Breast epithelium (tissue), 4 donors: ENCODE measurements at regions not wholly inside any gene's neighbourhood (a gene's known extent, or its start where the extent isn't known, plus 50 kb on each side); places are given as distances from the start of the nearest gene placed in this dataset.

ENCODE experiments used
- DNase-seq, 2 donors: peaks; one replicate each; pipeline ENCODE4 v3.0.0-alpha.2; 2019; ENCODE audit warnings: low spot score in 2 of 2
- H3K27ac ChIP-seq, 2 donors: fragments of 200-600 bp; sonication (generic) in 1 of 2; one replicate each; pipeline ENCODE4 v1.5.1; 2016 to 2019; ENCODE audit warnings: mild to moderate bottlenecking in 1 of 2
- H3K27me3 ChIP-seq, 2 donors: fragments of 200-600 bp; sonication (generic) in 1 of 2; one replicate each; pipeline versions ENCODE4 v1.5.1 to v1.6.0; 2017 to 2019; ENCODE audit warnings: control low read depth in 1 of 2, mild to moderate bottlenecking in 1 of 2
- H3K36me3 ChIP-seq: fragments of 200-600 bp; one replicate; pipeline ENCODE4 v1.5.1; 2019
- H3K4me1 ChIP-seq, 2 donors: fragments of 200-600 bp; sonication (generic); one replicate each; pipeline ENCODE4 v1.5.1; 2016 to 2019; ENCODE audit warnings: control low read depth in 1 of 2
- H3K4me3 ChIP-seq, 3 donors: fragments of 200-600 bp; sonication (generic); 1 replicate in 2 of 3; 2 replicates in 1 of 3; pipeline ENCODE4 v1.5.1; 2016 to 2019; ENCODE audit warnings: mild to moderate bottlenecking in 3 of 3, moderate library complexity in 2 of 3
- H3K9me3 ChIP-seq, 2 donors: fragments of 200-600 bp; sonication (generic) in 1 of 2; one replicate each; pipeline ENCODE4 v1.5.1; 2016 to 2019; ENCODE audit warnings: control low read depth in 1 of 2
- CTCF ChIP-seq, 3 donors: fragments of 450-650 bp; IDR thresholded peaks; one replicate each; pipeline ENCODE4 v1.5.1; 2016 to 2017; ENCODE audit warnings: antibody characterized with exemption in 3 of 3, mild to moderate bottlenecking in 3 of 3, moderate library complexity in 3 of 3
- POLR2A ChIP-seq: fragments of 450-650 bp; IDR thresholded peaks from one replicate; pipeline ENCODE4 v1.6.1; 2016; ENCODE audit warnings: antibody characterized with exemption, mild to moderate bottlenecking, moderate library complexity
- POLR2AphosphoS5 ChIP-seq, 3 donors: sonication (generic); formaldehyde crosslinking; IDR thresholded peaks; one replicate each; pipeline ENCODE4 v1.6.1; 2017; ENCODE audit warnings: antibody characterized with exemption in 3 of 3
- intact Hi-C: fragments of 100-400 bp; cut with DNase I; formaldehyde crosslinking; loops from one replicate; pipeline ENCODE4 v1.15.1; 2023; ENCODE audit warnings: low total_unique reads

DNA sequence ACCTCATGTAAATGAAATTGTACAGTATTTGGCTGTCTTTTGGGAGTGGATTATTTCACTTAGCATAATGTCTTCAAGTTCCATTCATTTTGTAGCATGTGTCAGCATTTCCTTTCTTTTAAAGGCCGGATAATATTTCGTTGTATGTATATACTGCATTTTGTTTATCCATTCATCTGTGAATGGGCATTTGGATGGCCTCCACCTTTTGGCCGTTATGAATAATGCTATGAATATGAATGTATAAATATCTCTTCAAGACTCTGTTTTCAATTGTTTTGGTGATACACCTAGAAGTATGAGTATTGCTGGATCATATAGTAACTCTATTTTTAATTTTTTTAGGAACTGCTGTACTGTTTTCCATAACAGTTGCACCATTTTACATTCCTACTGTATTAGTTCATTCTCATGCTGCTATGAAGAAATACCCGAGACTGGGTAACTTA, 164.9 kb downstream of the DYRK2 start:
- Histone ChIP-seq H3K9me3 (peaks cover 0 to 10% of the 10 kb centered on the region in 2 donors), H3K4me1 (no peaks in the 10 kb centered on the region), H3K27ac (no peak overlapping the region), H3K27me3 (no peaks in the 10 kb centered on the region), H3K36me3 (no peaks in the 10 kb centered on the region), H3K4me3 (no peak overlapping the region)
- DNase-seq, result no peak
- intact Hi-C loops, result no loop called here
- TF ChIP-seq POLR2AphosphoS5 (IDR thresholded peaks at IDR 0.05) (no peak), POLR2A (no peak), CTCF (IDR thresholded peaks at IDR 0.05) (no peak)

GRCh38 chr12:67816269-67816668, 167.7 kb downstream of the DYRK2 start:
- no peak for DNase-seq
- Histone ChIP-seq H3K27ac (no peak overlapping the region), H3K4me3 (no peak overlapping the region), H3K4me1 (no peaks in the 10 kb centered on the region), H3K27me3 (no peaks in the 10 kb centered on the region), H3K9me3 (peaks cover 0 to 10% of the 10 kb centered on the region in 2 donors), H3K36me3 (no peaks in the 10 kb centered on the region)
- TF ChIP-seq CTCF (IDR thresholded peaks at IDR 0.05) (no peak), POLR2AphosphoS5 (IDR thresholded peaks at IDR 0.05) (no peak), POLR2A (no peak)
- intact Hi-C loops, result no loop called here

GRCh38 chr12:67818459-67818903, 169.9 kb downstream of the DYRK2 start:
- TF ChIP-seq POLR2AphosphoS5 (IDR thresholded peaks at IDR 0.05) (no peak), POLR2A (no peak), CTCF (IDR thresholded peaks at IDR 0.05) (no peak)
- no peak overlapping the region for H3K4me3 ChIP-seq
- no peak overlapping the region for H3K27ac ChIP-seq
- no peak for DNase-seq
- intact Hi-C loops, result no loop called here
- no peaks in the 10 kb centered on the region for H3K27me3 ChIP-seq
- H3K4me1 ChIP-seq, result no peaks in the 10 kb centered on the region
- peaks cover 0 to 10% of the 10 kb centered on the region in 2 donors for H3K9me3 ChIP-seq
- no peaks in the 10 kb centered on the region for H3K36me3 ChIP-seq

DNA sequence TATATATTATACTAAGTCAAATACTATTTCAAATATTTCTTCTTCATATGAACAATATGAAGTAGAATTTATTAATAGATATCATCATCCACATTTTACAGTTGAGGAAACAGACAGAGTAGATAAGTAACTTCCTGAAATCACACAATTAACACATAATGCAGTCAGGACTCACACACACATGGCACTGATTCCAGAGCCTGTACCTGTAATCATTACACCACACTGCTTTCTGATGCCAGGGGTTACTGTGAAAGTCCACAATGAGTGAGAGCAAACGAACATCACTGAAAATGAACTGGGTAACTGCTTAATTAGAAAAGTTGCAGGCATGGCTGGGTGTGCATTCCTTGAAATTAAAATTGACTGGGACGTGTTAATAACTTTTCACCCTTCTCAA, 169.3 kb upstream of the IFNG-AS1 start:
- H3K27me3 ChIP-seq, result no peaks in the 10 kb centered on the region
- peaks cover 0 to 10% of the 10 kb centered on the region in 2 donors for H3K9me3 ChIP-seq
- H3K36me3 ChIP-seq, result no peaks in the 10 kb centered on the region
- no peaks in the 10 kb centered on the region for H3K4me1 ChIP-seq
- no peak for TF ChIP-seq POLR2AphosphoS5 (IDR thresholded peaks at IDR 0.05)
- TF ChIP-seq CTCF (IDR thresholded peaks at IDR 0.05), result no peak
- TF ChIP-seq POLR2A, result no peak
- H3K27ac ChIP-seq, result no peak overlapping the region
- intact Hi-C loops, result no loop called here
- no peak overlapping the region for H3K4me3 ChIP-seq
- DNase-seq, result no peak

- Histone ChIP-seq H3K27ac (no peak overlapping the region), H3K9me3 (peaks cover 0 to 10% of the 10 kb centered on the region in 2 donors), H3K4me3 (no peak overlapping the region), H3K4me1 (no peaks in the 10 kb centered on the region), H3K27me3 (no peaks in the 10 kb centered on the region), H3K36me3 (no peaks in the 10 kb centered on the region)
- TF ChIP-seq POLR2A, result no peak
- TF ChIP-seq POLR2AphosphoS5 (IDR thresholded peaks at IDR 0.05), result no peak
- no peak for TF ChIP-seq CTCF (IDR thresholded peaks at IDR 0.05)
- intact Hi-C loops, result no loop called here
- DNase-seq, result no peak
These were observed 168.6 kb upstream of the IFNG-AS1 start for GRCh38 chr12:67820694-67821093.
